MM.1S (cell line): ENCODE measurements at regions not wholly inside any gene's neighbourhood (a gene's known extent, or its start where the extent isn't known, plus 50 kb on each side); places are given as distances from the start of the nearest gene placed in this dataset.

Experiments used
- DNase-seq: peaks from one replicate; pipeline ENCODE4 v3.0.0-alpha.2; 2015
- H2AFZ ChIP-seq: fragments of 300-600 bp; sonication (generic); 2 replicates; pipeline ENCODE4 v1.6.0; 2016; ENCODE audit warnings: antibody characterized with exemption, low read length
- H3F3A ChIP-seq: fragments of 300-600 bp; sonication (generic); 2 replicates; pipeline ENCODE4 v1.6.1; 2016; ENCODE audit warnings: mild to moderate bottlenecking, antibody characterized with exemption, low read length, moderate library complexity, mixed read lengths; ENCODE audit not compliant: insufficient read depth
- H3K27ac ChIP-seq: fragments of 300-600 bp; sonication (generic); 2 replicates; pipeline ENCODE4 v1.5.1; 2016; ENCODE audit warnings: mild to moderate bottlenecking, low read length
- H3K27me3 ChIP-seq: fragments of 300-600 bp; sonication (generic); replicated peaks from 2 replicates; pipeline ENCODE4 v1.6.0; 2016; ENCODE audit warnings: low read length; ENCODE audit not compliant: insufficient read depth
- H3K36me3 ChIP-seq: fragments of 300-600 bp; sonication (generic); replicated peaks from 2 replicates; pipeline ENCODE4 v1.6.1; 2016; ENCODE audit warnings: mild to moderate bottlenecking, low read length, mixed read lengths; ENCODE audit not compliant: insufficient read depth
- H3K4me1 ChIP-seq: fragments of 300-600 bp; sonication (generic); 2 replicates; pipeline ENCODE4 v1.6.1; 2016; ENCODE audit warnings: low read length, mixed read lengths
- H3K4me2 ChIP-seq: fragments of 300-600 bp; sonication (generic); 2 replicates; pipeline ENCODE4 v1.6.0; 2016; ENCODE audit warnings: low read depth, low read length
- H3K4me3 ChIP-seq: fragments of 300-600 bp; sonication (generic); 2 replicates; pipeline ENCODE4 v1.5.1; 2016; ENCODE audit warnings: low read length, mixed read lengths
- H3K79me2 ChIP-seq: fragments of 300-600 bp; sonication (generic); 2 replicates; pipeline ENCODE4 v1.6.1; 2016; ENCODE audit warnings: mixed run types, low read length, mixed read lengths
- H3K9ac ChIP-seq: fragments of 300-600 bp; sonication (generic); 2 replicates; pipeline ENCODE4 v1.6.1; 2016; ENCODE audit warnings: low read length, mixed read lengths
- H3K9me2 ChIP-seq: fragments of 300-600 bp; sonication (generic); replicated peaks from 2 replicates; pipeline ENCODE4 v1.6.1; 2016; ENCODE audit warnings: mild to moderate bottlenecking, low read length, mixed read lengths; ENCODE audit not compliant: insufficient read depth
- H3K9me3 ChIP-seq: fragments of 300-600 bp; sonication (generic); replicated peaks from 2 replicates; pipeline ENCODE4 v1.6.1; 2016; ENCODE audit warnings: mild to moderate bottlenecking, low read length, mixed read lengths; ENCODE audit not compliant: insufficient read depth
- H4K20me1 ChIP-seq: fragments of 300-600 bp; sonication (generic); 2 replicates; pipeline ENCODE4 v1.6.1; 2016; ENCODE audit warnings: mild to moderate bottlenecking, low read length, moderate library complexity, mixed read lengths; ENCODE audit not compliant: insufficient read depth
- EZH2 ChIP-seq: fragments of 300-600 bp; sonication (generic); optimal IDR thresholded peaks from 2 replicates; pipeline ENCODE3; 2017; ENCODE audit warnings: low read depth, mild to moderate bottlenecking, antibody characterized with exemption, low read length, mixed read lengths
- EZH2phosphoT487 ChIP-seq: fragments of 300-600 bp; sonication (generic); IDR thresholded peaks from 2 replicates; pipeline ENCODE4 v1.6.1; 2018; ENCODE audit warnings: antibody characterized with exemption, low read length
- TF ChIP-seq, protein P1 (sequence below): fragments of 300-600 bp; sonication (generic); IDR thresholded peaks from 2 replicates; pipeline ENCODE4 v1.5.1; 2016; ENCODE audit warnings: antibody characterized with exemption, low read length, mixed read lengths

- Histone ChIP-seq H3F3A (no peaks in the 10 kb centered on the region), H2AFZ (no peak overlapping the region), H3K4me2 (no peak overlapping the region), H3K4me1 (no peaks in the 10 kb centered on the region), H3K9me3 (no peaks in the 10 kb centered on the region), H3K27me3 (no peaks in the 10 kb centered on the region), H4K20me1 (no peaks in the 10 kb centered on the region), H3K27ac (no peak overlapping the region), H3K79me2 (no peaks in the 10 kb centered on the region), H3K9ac (no peak overlapping the region), H3K4me3 (no peak overlapping the region), H3K9me2 (no peaks in the 10 kb centered on the region), H3K36me3 (no peaks in the 10 kb centered on the region)
- no peak for DNase-seq
- TF ChIP-seq EZH2 (no peak), EZH2phosphoT487 (no peak)
- TF ChIP-seq, protein P1, sequence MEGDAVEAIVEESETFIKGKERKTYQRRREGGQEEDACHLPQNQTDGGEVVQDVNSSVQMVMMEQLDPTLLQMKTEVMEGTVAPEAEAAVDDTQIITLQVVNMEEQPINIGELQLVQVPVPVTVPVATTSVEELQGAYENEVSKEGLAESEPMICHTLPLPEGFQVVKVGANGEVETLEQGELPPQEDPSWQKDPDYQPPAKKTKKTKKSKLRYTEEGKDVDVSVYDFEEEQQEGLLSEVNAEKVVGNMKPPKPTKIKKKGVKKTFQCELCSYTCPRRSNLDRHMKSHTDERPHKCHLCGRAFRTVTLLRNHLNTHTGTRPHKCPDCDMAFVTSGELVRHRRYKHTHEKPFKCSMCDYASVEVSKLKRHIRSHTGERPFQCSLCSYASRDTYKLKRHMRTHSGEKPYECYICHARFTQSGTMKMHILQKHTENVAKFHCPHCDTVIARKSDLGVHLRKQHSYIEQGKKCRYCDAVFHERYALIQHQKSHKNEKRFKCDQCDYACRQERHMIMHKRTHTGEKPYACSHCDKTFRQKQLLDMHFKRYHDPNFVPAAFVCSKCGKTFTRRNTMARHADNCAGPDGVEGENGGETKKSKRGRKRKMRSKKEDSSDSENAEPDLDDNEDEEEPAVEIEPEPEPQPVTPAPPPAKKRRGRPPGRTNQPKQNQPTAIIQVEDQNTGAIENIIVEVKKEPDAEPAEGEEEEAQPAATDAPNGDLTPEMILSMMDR: no peak
Observed at GRCh38 chr20:55614220-55614757, 391.0 kb downstream of the CBLN4 start.

- Histone ChIP-seq H3K36me3 (no peaks in the 10 kb centered on the region), H3K4me2 (no peak overlapping the region), H3K79me2 (no peaks in the 10 kb centered on the region), H3K9me2 (no peaks in the 10 kb centered on the region), H3K4me3 (no peak overlapping the region), H3K27me3 (no peaks in the 10 kb centered on the region), H3K27ac (no peak overlapping the region), H3F3A (no peaks in the 10 kb centered on the region), H4K20me1 (no peaks in the 10 kb centered on the region), H3K9me3 (no peaks in the 10 kb centered on the region), H3K4me1 (no peaks in the 10 kb centered on the region), H2AFZ (no peak overlapping the region), H3K9ac (no peak overlapping the region)
- no peak for DNase-seq
- TF ChIP-seq, protein P1: no peak
- TF ChIP-seq EZH2phosphoT487 (no peak), EZH2 (no peak)
Observed at GRCh38 chr20:55610756-55611155, 394.6 kb downstream of the CBLN4 start.

DNA sequence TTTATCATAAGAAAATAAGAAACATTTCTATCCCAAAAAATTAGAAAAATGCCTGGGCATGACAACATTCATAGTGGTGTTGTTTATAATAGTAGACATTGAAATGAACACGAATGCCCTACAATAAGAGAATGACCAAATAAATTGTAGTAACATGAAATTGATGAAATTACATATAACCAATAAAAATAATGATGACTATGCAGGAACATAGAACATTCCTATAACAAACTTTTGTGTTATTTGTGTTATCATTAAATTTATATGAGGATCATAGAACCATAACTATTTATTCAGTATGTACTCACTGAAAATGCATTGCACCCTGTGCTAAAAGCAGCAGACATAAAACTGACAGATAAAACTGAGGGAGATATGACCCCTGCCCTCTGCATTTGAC, 399.7 kb downstream of the CBLN4 start:
- Histone ChIP-seq H2AFZ (no peak overlapping the region), H3K9me3 (no peaks in the 10 kb centered on the region), H3K79me2 (no peaks in the 10 kb centered on the region), H3K4me1 (no peaks in the 10 kb centered on the region), H3F3A (no peaks in the 10 kb centered on the region), H3K36me3 (no peaks in the 10 kb centered on the region), H3K4me3 (no peak overlapping the region), H3K9me2 (no peaks in the 10 kb centered on the region), H3K27ac (no peak overlapping the region), H3K4me2 (no peak overlapping the region), H4K20me1 (no peaks in the 10 kb centered on the region), H3K9ac (no peak overlapping the region), H3K27me3 (no peaks in the 10 kb centered on the region)
- DNase-seq: no peak
- TF ChIP-seq EZH2 (no peak), EZH2phosphoT487 (no peak)
- TF ChIP-seq, protein P1: no peak
